GM18505 (cell line): ENCODE measurements at regions not wholly inside any gene's neighbourhood (a gene's known extent, or its start where the extent isn't known, plus 50 kb on each side); places are given as distances from the start of the nearest gene placed in this dataset.

ENCODE experiments used
- ATAC-seq: cut with Tn5 transposase; IDR thresholded peaks from one replicate; pipeline ENCODE4 v1.9.1; 2021; ENCODE audit not compliant: unreplicated experiment
- POLR2A ChIP-seq: IDR thresholded peaks from 4 replicates; pipeline ENCODE4 v1.6.1; 2011; ENCODE audit warnings: borderline replicate concordance; ENCODE audit not compliant: insufficient read depth, insufficient read length; ENCODE audit errors: extremely low read depth

- ATAC-seq: no peak
- TF ChIP-seq POLR2A: no peak
These were observed 1082.6 kb upstream of the PHF14 start for GRCh38 chr7:9891056-9891455.

- TF ChIP-seq POLR2A: no peak
- no peak for ATAC-seq
These were observed 1073.3 kb upstream of the PHF14 start for GRCh38 chr7:9900339-9900738.

DNA sequence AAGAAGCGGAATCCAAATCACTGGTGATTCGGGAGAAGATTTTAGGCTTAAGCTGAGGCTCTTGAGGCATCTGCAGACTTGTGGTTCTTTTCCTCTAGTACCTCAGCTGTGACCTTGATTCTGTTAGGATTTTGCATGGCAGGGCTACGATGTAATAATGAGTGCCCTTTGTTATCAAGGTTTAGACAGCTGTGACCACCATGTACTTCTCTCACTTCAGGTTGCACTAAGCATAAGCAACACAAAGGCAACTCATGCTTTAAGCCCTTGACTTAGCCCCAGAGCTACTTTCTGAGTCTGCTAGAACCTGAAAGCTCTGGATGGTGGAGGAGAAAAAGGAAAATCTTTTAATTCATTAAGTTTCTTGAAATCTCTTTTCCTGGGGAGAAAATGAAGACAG lies 1052.3 kb upstream of the PHF14 start:
- TF ChIP-seq POLR2A: no peak

DNA sequence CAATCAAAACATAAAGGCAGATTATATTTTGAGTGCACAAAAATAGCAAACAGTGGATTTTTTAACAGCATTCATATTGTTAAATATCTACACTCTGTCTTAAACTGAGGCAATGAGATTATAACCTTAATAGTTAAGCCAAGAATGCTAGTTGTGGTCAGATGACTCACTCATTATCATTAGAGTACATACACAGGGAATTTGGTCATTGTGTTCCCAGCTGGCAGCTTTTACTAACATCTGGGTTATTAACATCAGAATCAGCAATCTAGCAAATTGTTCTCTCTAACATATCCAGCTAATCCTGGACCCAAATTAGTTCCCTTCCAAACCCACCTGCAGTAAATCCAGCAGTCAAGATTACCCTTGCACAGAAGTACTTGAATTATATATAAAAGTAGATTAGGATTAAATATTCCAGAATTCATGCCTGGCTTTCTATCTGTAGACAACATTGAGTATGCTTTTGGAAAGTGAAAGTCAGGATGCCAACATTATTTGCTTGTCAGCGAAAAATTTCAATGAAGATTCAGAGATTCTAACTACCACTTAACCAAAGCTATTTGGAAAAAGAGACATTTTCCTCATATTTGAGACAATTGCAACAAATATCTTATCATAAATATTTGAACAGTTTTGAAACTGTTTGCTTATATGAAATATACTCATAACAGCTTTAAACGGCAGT lies 1035.6 kb upstream of the PHF14 start:
- no peak for ATAC-seq

More for the DNA sequence above, 1052.3 kb upstream of the PHF14 start:
- no peak for ATAC-seq

GRCh38 chr7:9939176-9939575 lies 1034.5 kb upstream of the PHF14 start:
- ATAC-seq: no peak
- TF ChIP-seq POLR2A: no peak

More for the DNA sequence above, 1035.6 kb upstream of the PHF14 start:
- no peak for TF ChIP-seq POLR2A

GRCh38 chr7:9945131-9945530 lies 1028.5 kb upstream of the PHF14 start:
- no peak for TF ChIP-seq POLR2A

DNA sequence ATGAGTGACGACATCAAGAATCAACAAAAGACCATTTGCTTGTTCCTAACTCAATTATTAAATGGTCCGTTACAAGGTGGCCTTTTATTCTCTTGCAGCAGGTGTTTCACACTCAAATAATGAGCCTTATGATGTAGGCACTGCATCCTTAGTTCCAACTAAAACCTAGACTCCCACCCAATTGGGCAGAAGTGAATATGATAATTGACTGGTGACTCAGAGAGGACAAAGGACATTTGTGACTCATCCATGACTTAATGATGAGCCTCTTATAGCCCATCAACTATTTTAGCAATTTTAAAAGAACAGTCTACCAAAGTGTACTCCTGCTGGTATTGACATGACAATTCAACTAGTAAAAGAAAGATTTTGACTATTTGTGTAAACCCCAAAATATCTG lies 1027.8 kb upstream of the PHF14 start:
- TF ChIP-seq POLR2A: no peak
- no peak for ATAC-seq

More at GRCh38 chr7:9945131-9945530, 1028.5 kb upstream of the PHF14 start:
- ATAC-seq: no peak

DNA sequence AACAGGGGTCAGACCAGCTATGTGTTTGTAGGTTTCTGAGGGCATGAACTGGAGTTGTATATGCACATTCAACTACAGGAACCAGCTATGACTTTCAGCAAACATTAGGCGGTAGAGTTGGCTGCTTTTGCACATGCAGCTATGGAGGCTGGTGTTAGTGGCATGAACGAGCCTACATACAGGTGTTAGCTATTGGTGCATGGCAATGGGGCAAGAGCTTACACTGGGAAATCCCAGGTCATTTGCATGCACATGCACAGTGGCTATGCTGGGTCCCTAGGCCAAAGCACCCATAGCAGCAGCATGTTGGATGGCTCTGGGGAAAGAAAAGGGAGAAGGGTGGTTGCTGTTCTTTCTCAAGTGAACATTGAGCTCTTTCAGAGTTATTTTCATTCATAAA lies 1018.5 kb upstream of the PHF14 start:
- TF ChIP-seq POLR2A: no peak
- ATAC-seq: no peak

GRCh38 chr7:9958486-9958885 lies 1015.2 kb upstream of the PHF14 start:
- TF ChIP-seq POLR2A: no peak
- ATAC-seq: no peak

- ATAC-seq: no peak
These were observed 1013.2 kb upstream of the PHF14 start for GRCh38 chr7:9960460-9960859.

GRCh38 chr7:9961161-9961922 lies 1012.3 kb upstream of the PHF14 start:
- no peak for ATAC-seq
- no peak for TF ChIP-seq POLR2A

More at GRCh38 chr7:9960460-9960859, 1013.2 kb upstream of the PHF14 start:
- TF ChIP-seq POLR2A: no peak

- TF ChIP-seq POLR2A: no peak
- no peak for ATAC-seq
These were observed 1010.9 kb upstream of the PHF14 start for GRCh38 chr7:9962742-9963141.

- no peak for TF ChIP-seq POLR2A
- ATAC-seq: no peak
These were observed 995.3 kb upstream of the PHF14 start for GRCh38 chr7:9978106-9979064.
